GM06990 (cell line): ENCODE measurements at regions not wholly inside any gene's neighbourhood (a gene's known extent, or its start where the extent isn't known, plus 50 kb on each side); places are given as distances from the start of the nearest gene placed in this dataset.

ENCODE experiments used
- DNase-seq: peaks from one replicate; pipeline ENCODE4 v3.0.0-alpha.2; 2011; ENCODE audit not compliant: insufficient read length; ENCODE audit errors: extremely low read depth
- H3K27me3 ChIP-seq: replicated peaks from 2 replicates; pipeline ENCODE4 v1.6.0; 2011; ENCODE audit warnings: low read length; ENCODE audit not compliant: control insufficient read depth, insufficient read depth
- H3K36me3 ChIP-seq: 2 replicates; pipeline ENCODE4 v1.5.1; 2011; ENCODE audit warnings: low read length; ENCODE audit not compliant: control insufficient read depth, insufficient read depth
- H3K4me3 ChIP-seq: replicated peaks from 2 replicates; pipeline ENCODE4 v1.5.1; 2011; ENCODE audit warnings: low read depth, mild to moderate bottlenecking, control low read depth, low read length
- TF ChIP-seq, protein P1 (sequence below): IDR thresholded peaks from 2 replicates; pipeline ENCODE4 v1.5.1; 2011; ENCODE audit warnings: low read length, control low read depth, mild to moderate bottlenecking, inconsistent platforms; ENCODE audit not compliant: insufficient read depth, poor library complexity, severe bottlenecking

- Histone ChIP-seq H3K27me3 (no peaks in the 10 kb centered on the region), H3K4me3 (no peak overlapping the region), H3K36me3 (no peaks in the 10 kb centered on the region)
- TF ChIP-seq, protein P1, sequence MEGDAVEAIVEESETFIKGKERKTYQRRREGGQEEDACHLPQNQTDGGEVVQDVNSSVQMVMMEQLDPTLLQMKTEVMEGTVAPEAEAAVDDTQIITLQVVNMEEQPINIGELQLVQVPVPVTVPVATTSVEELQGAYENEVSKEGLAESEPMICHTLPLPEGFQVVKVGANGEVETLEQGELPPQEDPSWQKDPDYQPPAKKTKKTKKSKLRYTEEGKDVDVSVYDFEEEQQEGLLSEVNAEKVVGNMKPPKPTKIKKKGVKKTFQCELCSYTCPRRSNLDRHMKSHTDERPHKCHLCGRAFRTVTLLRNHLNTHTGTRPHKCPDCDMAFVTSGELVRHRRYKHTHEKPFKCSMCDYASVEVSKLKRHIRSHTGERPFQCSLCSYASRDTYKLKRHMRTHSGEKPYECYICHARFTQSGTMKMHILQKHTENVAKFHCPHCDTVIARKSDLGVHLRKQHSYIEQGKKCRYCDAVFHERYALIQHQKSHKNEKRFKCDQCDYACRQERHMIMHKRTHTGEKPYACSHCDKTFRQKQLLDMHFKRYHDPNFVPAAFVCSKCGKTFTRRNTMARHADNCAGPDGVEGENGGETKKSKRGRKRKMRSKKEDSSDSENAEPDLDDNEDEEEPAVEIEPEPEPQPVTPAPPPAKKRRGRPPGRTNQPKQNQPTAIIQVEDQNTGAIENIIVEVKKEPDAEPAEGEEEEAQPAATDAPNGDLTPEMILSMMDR, result no peak
- DNase-seq, result no peak
These were observed 171.4 kb upstream of the PRSS16 start for GRCh38 chr6:27076116-27076515.

GRCh38 chr6:27078734-27079357, 168.7 kb upstream of the PRSS16 start:
- peak overlapping the region; percentile 62 for H3K4me3 ChIP-seq
- TF ChIP-seq, protein P1, result peak; percentile 65
- no peaks in the 10 kb centered on the region for H3K36me3 ChIP-seq
- H3K27me3 ChIP-seq, result no peaks in the 10 kb centered on the region
- peak; percentile 28 for DNase-seq

GRCh38 chr6:27081188-27081587, 166.3 kb upstream of the PRSS16 start:
- Histone ChIP-seq H3K36me3 (no peaks in the 10 kb centered on the region), H3K27me3 (no peaks in the 10 kb centered on the region), H3K4me3 (no peak overlapping the region)
- TF ChIP-seq, protein P1, result no peak
- DNase-seq, result no peak

GRCh38 chr6:27081931-27082330, 165.6 kb upstream of the PRSS16 start:
- no peak overlapping the region for H3K4me3 ChIP-seq
- no peaks in the 10 kb centered on the region for H3K27me3 ChIP-seq
- TF ChIP-seq, protein P1, result no peak
- no peaks in the 10 kb centered on the region for H3K36me3 ChIP-seq
- DNase-seq, result no peak

GRCh38 chr6:27088068-27088467, 159.4 kb upstream of the PRSS16 start:
- no peak for DNase-seq
- TF ChIP-seq, protein P1, result no peak
- H3K27me3 ChIP-seq, result no peaks in the 10 kb centered on the region
- no peak overlapping the region for H3K4me3 ChIP-seq
- H3K36me3 ChIP-seq, result no peaks in the 10 kb centered on the region
